IPS DF 6.9 (cell line): ENCODE measurements at regions not wholly inside any gene's neighbourhood (a gene's known extent, or its start where the extent isn't known, plus 50 kb on each side); places are given as distances from the start of the nearest gene placed in this dataset.
"Not testable (repeated sequence)": the region's sequence is repeated elsewhere in the genome, so short reads cannot be mapped to it uniquely, and the experiment has no call there.

Source experiments
- DNase-seq: peaks from one replicate; pipeline ENCODE4 v3.0.0-alpha.2; 2013; ENCODE audit warnings: low read depth, low spot score
- H3K27ac ChIP-seq: one replicate; pipeline ENCODE4 v1.5.1; 2013; ENCODE audit warnings: low read length, control low read depth
- H3K27me3 ChIP-seq: 2 replicates; pipeline ENCODE4 v1.6.1; 2013; ENCODE audit warnings: mild to moderate bottlenecking, low read length; ENCODE audit not compliant: control insufficient read depth, insufficient read depth
- H3K36me3 ChIP-seq: 2 replicates; pipeline ENCODE4 v1.6.1; 2013; ENCODE audit warnings: low read length; ENCODE audit not compliant: control insufficient read depth, insufficient read depth
- H3K4me1 ChIP-seq: 2 replicates; pipeline ENCODE4 v1.6.1; 2013; ENCODE audit warnings: low read length; ENCODE audit not compliant: control insufficient read depth, insufficient read depth
- H3K4me3 ChIP-seq: 2 replicates; pipeline ENCODE4 v1.5.1; 2013; ENCODE audit warnings: mild to moderate bottlenecking, low read length
- H3K9me3 ChIP-seq: 2 replicates; pipeline ENCODE4 v1.6.1; 2013; ENCODE audit warnings: low read length, inconsistent platforms; ENCODE audit not compliant: control insufficient read depth, insufficient read depth
- WGBS: extraction: QIAGEN DNeasy Blood & Tissue Kit; methylation state at CpG from one replicate; pipeline ENCODE4 v1.1.7; 2013; ENCODE audit warnings: mixed read lengths, missing lambda C conversion rate; ENCODE audit not compliant: insufficient read length, insufficient coverage; 5-methylcytosine and 5-hydroxymethylcytosine counted together

GRCh38 chr20:4322499-4322898 lies 73.4 kb upstream of the ADRA1D start:
- Histone ChIP-seq H3K27ac (no peak overlapping the region), H3K36me3 (no peaks in the 10 kb centered on the region), H3K4me1 (no peaks in the 10 kb centered on the region), H3K9me3 (no peaks in the 10 kb centered on the region), H3K27me3 (no peaks in the 10 kb centered on the region), H3K4me3 (no peak overlapping the region)
- WGBS: no CpG with 5 or more reads among the region's 1 CpG
- no peak for DNase-seq

GRCh38 chr20:4320291-4320690 lies 71.2 kb upstream of the ADRA1D start:
- H3K9me3 ChIP-seq: no peaks in the 10 kb centered on the region
- H3K36me3 ChIP-seq: no peaks in the 10 kb centered on the region
- no CpG with 5 or more reads among the region's 5 CpGs for WGBS
- H3K4me3 ChIP-seq: no peak overlapping the region
- no peaks in the 10 kb centered on the region for H3K4me1 ChIP-seq
- no peak for DNase-seq
- H3K27me3 ChIP-seq: no peaks in the 10 kb centered on the region
- H3K27ac ChIP-seq: no peak overlapping the region

- no peaks in the 10 kb centered on the region for H3K27me3 ChIP-seq
- H3K36me3 ChIP-seq: no peaks in the 10 kb centered on the region
- no peak for DNase-seq
- H3K9me3 ChIP-seq: no peaks in the 10 kb centered on the region
- H3K27ac ChIP-seq: no peak overlapping the region
- no peaks in the 10 kb centered on the region for H3K4me1 ChIP-seq
- H3K4me3 ChIP-seq: no peak overlapping the region
Measured at GRCh38 chr20:4318891-4319290, 69.8 kb upstream of the ADRA1D start.

- WGBS: no CpG with 5 or more reads among the region's 4 CpGs
- H3K27ac ChIP-seq, DNase-seq, H3K27me3 ChIP-seq, H3K9me3 ChIP-seq, H3K36me3 ChIP-seq, H3K4me3 ChIP-seq, H3K4me1 ChIP-seq: not testable (repeated sequence)
Measured at GRCh38 chr20:4310616-4311015, 61.5 kb upstream of the ADRA1D start.

- Histone ChIP-seq H3K27ac (no peak overlapping the region), H3K36me3 (no peaks in the 10 kb centered on the region), H3K4me1 (no peaks in the 10 kb centered on the region), H3K27me3 (no peaks in the 10 kb centered on the region), H3K4me3 (no peak overlapping the region), H3K9me3 (no peaks in the 10 kb centered on the region)
- no CpG with 5 or more reads among the region's 2 CpGs for WGBS
- DNase-seq: no peak
Measured at GRCh38 chr20:4306206-4306605, 57.1 kb upstream of the ADRA1D start.

GRCh38 chr20:4305091-4305490 lies 56.0 kb upstream of the ADRA1D start:
- Histone ChIP-seq H3K27ac (no peak overlapping the region), H3K36me3 (no peaks in the 10 kb centered on the region), H3K27me3 (no peaks in the 10 kb centered on the region), H3K4me1 (no peaks in the 10 kb centered on the region), H3K4me3 (no peak overlapping the region), H3K9me3 (no peaks in the 10 kb centered on the region)
- DNase-seq: no peak
- no CpG with 5 or more reads among the region's 5 CpGs for WGBS

- no peaks in the 10 kb centered on the region for H3K36me3 ChIP-seq
- no peaks in the 10 kb centered on the region for H3K4me1 ChIP-seq
- DNase-seq: no peak
- no peak overlapping the region for H3K4me3 ChIP-seq
- no peaks in the 10 kb centered on the region for H3K9me3 ChIP-seq
- no peak overlapping the region for H3K27ac ChIP-seq
- no CpG with 5 or more reads among the region's 5 CpGs for WGBS
- no peaks in the 10 kb centered on the region for H3K27me3 ChIP-seq
Measured at GRCh38 chr20:4304601-4305000, 55.5 kb upstream of the ADRA1D start.

GRCh38 chr20:4303136-4303535 lies 54.0 kb upstream of the ADRA1D start:
- no peak for DNase-seq
- H3K36me3 ChIP-seq: no peaks in the 10 kb centered on the region
- WGBS: no CpG with 5 or more reads among the region's 7 CpGs
- H3K4me1 ChIP-seq: no peaks in the 10 kb centered on the region
- H3K27me3 ChIP-seq: no peaks in the 10 kb centered on the region
- no peak overlapping the region for H3K27ac ChIP-seq
- H3K4me3 ChIP-seq: no peak overlapping the region
- no peaks in the 10 kb centered on the region for H3K9me3 ChIP-seq

- no CpG with 5 or more reads among the region's 1 CpG for WGBS
Measured at GRCh38 chr20:4300921-4301320, 51.8 kb upstream of the ADRA1D start.

GRCh38 chr20:4300401-4300800 lies 51.3 kb upstream of the ADRA1D start:
- Histone ChIP-seq H3K4me1 (no peaks in the 10 kb centered on the region), H3K9me3 (no peaks in the 10 kb centered on the region), H3K27me3 (no peaks in the 10 kb centered on the region), H3K36me3 (no peaks in the 10 kb centered on the region), H3K4me3 (no peak overlapping the region), H3K27ac (no peak overlapping the region)
- WGBS: no CpG with 5 or more reads among the region's 2 CpGs
- no peak for DNase-seq

More at GRCh38 chr20:4300921-4301320, 51.8 kb upstream of the ADRA1D start:
- H3K9me3 ChIP-seq: no peaks in the 10 kb centered on the region
- no peak overlapping the region for H3K27ac ChIP-seq
- H3K4me3 ChIP-seq: no peak overlapping the region
- no peaks in the 10 kb centered on the region for H3K36me3 ChIP-seq
- no peaks in the 10 kb centered on the region for H3K27me3 ChIP-seq
- H3K4me1 ChIP-seq: no peaks in the 10 kb centered on the region
- no peak for DNase-seq

- no peak overlapping the region for H3K27ac ChIP-seq
Measured at GRCh38 chr20:4299773-4300172, 50.7 kb upstream of the ADRA1D start.

More at GRCh38 chr20:4299773-4300172, 50.7 kb upstream of the ADRA1D start:
- no peak overlapping the region for H3K4me3 ChIP-seq
- no peaks in the 10 kb centered on the region for H3K36me3 ChIP-seq
- WGBS: no CpG with 5 or more reads among the region's 2 CpGs
- H3K27me3 ChIP-seq: no peaks in the 10 kb centered on the region
- H3K4me1 ChIP-seq: no peaks in the 10 kb centered on the region
- no peak for DNase-seq
- H3K9me3 ChIP-seq: no peaks in the 10 kb centered on the region
